Cardiac fibroblast (primary cell): ENCODE measurements at regions not wholly inside any gene's neighbourhood (a gene's known extent, or its start where the extent isn't known, plus 50 kb on each side); places are given as distances from the start of the nearest gene placed in this dataset.

Experiments used
- DNase-seq, 2 donors: peaks; one replicate each; pipeline versions ENCODE4 v3.0.0 to v3.0.0-alpha.2; 2010; ENCODE audit warnings: low read depth in 2 of 2
- H3K4me3 ChIP-seq, 2 donors: replicated peaks in 1 of 2; 1 replicate in 1 of 2; 2 replicates in 1 of 2; pipeline ENCODE4 v1.5.1; 2011; ENCODE audit warnings: low read depth in 2 of 2, low read length in 2 of 2, mild to moderate bottlenecking in 2 of 2, moderate library complexity in 1 of 2
- TF ChIP-seq, protein P1 (sequence below): IDR thresholded peaks from one replicate; pipeline ENCODE4 v1.5.1; 2011; ENCODE audit warnings: low read depth, mild to moderate bottlenecking, low read length, inconsistent platforms

DNA sequence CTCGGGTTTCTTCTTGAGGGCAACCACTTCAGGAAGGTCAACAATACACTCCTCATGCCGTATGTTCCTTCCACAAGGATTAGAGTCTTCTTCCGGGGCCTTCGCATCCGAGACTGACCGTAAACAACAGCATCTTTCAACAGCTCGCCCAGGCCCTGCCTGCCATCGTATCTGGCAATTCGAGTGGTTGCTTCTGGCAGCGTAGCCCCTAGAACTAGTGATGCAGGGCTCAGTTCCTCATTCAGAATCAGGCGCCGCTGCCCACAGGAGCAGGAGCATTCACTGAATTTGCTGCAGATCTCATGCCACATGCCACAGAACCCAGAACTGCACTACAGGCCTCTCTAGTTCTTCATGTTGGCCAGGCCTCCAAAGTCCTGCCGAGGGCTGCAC, 59.0 kb upstream of the AFDN start:
- no peak overlapping the region for H3K4me3 ChIP-seq
- TF ChIP-seq, protein P1, sequence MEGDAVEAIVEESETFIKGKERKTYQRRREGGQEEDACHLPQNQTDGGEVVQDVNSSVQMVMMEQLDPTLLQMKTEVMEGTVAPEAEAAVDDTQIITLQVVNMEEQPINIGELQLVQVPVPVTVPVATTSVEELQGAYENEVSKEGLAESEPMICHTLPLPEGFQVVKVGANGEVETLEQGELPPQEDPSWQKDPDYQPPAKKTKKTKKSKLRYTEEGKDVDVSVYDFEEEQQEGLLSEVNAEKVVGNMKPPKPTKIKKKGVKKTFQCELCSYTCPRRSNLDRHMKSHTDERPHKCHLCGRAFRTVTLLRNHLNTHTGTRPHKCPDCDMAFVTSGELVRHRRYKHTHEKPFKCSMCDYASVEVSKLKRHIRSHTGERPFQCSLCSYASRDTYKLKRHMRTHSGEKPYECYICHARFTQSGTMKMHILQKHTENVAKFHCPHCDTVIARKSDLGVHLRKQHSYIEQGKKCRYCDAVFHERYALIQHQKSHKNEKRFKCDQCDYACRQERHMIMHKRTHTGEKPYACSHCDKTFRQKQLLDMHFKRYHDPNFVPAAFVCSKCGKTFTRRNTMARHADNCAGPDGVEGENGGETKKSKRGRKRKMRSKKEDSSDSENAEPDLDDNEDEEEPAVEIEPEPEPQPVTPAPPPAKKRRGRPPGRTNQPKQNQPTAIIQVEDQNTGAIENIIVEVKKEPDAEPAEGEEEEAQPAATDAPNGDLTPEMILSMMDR = no peak
- no peak for DNase-seq

DNA sequence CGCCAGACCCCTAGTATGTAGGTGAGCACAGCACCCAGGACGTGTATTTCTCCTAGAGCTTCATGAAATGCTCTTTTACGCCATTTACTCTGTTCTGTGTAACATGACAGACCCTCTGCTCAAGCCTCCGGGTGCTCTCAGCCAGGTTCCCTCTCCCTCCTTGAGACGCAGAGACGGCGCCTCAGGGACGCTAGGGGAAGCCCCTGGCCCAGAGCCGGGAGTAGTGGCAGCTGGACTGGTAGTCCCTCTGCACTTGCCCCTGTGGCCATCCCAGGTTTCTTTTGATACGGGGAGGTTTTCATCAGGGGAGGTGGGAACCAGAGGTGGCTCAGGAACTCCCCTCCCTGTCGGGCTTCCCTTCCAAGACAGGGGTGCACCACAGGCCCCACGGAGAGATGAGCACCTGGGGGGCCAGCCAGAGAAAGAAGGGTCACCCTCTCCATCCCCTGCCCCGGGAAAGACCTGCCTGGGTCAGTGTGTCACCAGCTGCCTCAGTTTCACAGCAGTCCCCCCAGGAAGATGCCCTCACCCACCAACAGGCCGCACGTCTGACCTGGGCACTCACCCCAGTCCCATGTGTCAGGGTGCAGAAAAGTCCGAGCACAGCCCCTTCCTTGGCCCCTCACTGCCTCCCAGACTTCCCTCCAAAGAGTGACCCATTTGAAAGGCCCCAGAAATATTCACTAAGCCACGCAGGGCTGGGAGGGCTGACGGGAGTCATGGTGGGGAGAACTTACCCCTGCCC, 58.1 kb upstream of the AFDN start:
- TF ChIP-seq, protein P1 = no peak
- no peak for DNase-seq
- H3K4me3 ChIP-seq = no peak overlapping the region

DNA sequence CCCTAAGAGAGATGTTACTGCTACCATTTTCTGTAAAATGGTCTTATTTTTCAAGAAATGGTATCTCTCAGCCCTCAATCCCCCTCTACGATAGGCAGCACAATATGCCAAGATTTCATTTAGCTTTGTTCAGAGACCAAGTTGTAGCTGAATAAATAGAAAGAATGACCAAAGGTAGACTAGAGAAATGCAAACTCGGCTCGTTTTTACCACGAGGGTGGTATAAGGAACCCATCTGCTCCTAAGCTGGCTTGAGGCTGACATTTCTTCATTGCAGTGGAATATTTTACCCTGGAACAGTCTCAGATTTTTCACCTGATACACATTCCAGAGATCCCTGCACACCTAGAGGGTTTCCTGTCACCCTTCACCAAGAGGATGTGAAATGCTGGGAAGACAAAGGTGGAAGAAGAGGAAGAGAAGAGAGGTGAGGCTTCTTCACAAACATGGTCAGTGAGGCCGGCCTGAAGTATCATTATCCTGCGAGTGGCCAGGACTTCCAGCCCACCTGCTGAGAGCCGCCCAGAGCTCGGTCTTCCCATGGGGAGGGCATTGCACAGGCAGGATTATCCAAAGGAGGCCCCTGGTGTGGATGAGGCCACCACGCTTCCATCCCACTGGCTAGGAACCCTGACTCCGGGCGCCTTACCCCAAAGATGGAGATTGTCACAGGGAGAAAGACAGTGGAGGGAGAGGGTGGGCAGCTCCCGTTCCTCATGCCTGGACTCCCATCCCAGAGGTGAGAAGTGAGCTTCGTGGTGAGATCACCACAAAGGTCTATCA, 57.1 kb upstream of the AFDN start:
- TF ChIP-seq, protein P1 = no peak

DNA sequence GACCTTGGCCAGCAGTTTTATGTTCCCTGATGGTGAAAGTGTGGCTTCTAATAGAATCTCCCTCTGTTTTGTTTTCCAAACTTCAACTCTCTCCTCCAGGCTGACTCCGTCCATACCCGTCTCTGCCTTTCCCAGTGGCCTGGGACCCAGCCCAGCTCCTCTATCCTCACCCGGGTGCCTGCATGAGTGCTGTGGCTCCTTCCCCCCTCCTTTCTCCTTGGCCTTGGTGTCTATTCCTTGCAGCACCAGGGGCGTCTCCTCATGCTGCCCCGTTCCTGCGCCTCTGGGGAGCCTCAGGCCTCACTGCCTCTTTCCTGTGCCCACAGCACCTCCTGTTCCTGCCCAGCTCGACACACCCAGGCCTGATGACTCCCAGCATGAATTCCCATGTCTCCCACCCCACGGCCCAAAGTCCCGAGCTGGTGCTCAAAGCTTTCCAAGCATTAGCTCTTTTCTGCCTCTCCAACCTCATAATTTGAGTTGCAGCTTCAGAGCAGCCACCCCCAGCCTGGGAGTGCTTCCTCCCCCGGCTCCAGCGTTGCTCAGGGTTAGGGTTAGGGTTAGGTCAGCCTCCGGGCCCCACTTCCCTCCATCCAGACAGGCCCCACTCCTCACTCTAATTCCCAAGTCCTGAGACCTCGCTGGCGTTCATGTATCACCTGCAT, 56.3 kb upstream of the AFDN start:
- TF ChIP-seq, protein P1 = no peak
- H3K4me3 ChIP-seq = no peak overlapping the region
- no peak for DNase-seq

More for the DNA sequence above, 57.1 kb upstream of the AFDN start:
- H3K4me3 ChIP-seq = no peak overlapping the region
- no peak for DNase-seq

DNA sequence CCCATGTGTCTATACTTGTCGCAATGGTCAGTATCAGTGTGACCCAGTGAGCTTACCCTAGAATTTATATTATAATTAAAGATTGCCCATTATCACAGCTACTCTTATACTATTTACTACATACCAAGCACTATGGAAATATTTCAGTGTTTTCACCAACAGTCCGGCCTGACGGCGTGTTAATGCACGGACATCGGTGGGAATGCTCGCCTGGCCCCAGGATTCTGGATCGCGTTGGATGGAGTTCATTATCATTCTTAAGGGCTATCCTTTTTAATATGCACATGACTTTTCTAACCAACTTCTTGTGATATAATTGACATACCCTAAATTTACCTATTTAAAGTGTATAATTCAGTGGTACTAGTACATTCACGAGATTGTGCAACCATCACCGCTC, 51.8 kb upstream of the AFDN start:
- DNase-seq = no peak
- TF ChIP-seq, protein P1 = no peak
- no peak overlapping the region for H3K4me3 ChIP-seq

DNA sequence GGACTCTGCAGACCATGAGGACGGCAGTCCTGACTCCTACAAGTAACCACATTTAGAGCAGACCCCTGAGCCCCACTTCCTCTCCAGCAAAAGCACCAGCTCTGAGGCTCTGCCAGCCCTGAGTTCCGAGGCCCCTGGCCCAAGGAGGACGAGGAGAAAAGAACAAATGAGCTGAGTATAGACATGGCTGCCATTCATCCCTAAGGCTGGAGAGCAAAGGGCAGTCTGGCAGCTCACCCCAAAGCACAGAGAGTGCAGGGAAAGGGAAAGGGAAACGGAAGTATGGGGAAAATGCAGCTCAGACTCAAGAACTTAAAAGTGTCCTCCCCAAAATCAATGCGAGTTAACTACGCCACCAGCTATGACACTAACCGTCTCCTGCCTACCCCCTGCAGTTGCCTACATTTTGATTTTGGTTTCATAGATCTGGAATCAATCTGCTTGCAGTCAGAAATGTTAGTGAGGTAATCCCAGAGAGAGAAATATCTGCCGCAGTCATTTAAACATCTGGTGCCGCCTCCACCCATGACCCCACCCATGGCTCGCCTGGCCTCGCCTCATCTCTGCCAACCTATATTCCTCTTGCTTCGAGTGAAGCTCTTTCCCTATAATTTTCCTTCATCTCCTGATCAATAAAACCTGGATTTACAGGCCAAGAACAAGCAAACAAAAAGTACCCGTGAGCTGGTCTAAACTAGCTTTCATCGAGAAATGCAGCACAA, 49.6 kb upstream of the AFDN start:
- no peak overlapping the region for H3K4me3 ChIP-seq
- DNase-seq = no peak
- TF ChIP-seq, protein P1 = no peak
